ENCODE measurements at regions not wholly inside any gene's neighbourhood (a gene's known extent, or its start where the extent isn't known, plus 50 kb on each side); places are given as distances from the start of the nearest gene placed in this dataset.
A peak's percentile ranks its signal among the peaks of the same experiment; 100 is the strongest.
"Not testable (repeated sequence)": the region's sequence is repeated elsewhere in the genome, so short reads cannot be mapped to it uniquely, and the experiment has no call there.

DNA sequence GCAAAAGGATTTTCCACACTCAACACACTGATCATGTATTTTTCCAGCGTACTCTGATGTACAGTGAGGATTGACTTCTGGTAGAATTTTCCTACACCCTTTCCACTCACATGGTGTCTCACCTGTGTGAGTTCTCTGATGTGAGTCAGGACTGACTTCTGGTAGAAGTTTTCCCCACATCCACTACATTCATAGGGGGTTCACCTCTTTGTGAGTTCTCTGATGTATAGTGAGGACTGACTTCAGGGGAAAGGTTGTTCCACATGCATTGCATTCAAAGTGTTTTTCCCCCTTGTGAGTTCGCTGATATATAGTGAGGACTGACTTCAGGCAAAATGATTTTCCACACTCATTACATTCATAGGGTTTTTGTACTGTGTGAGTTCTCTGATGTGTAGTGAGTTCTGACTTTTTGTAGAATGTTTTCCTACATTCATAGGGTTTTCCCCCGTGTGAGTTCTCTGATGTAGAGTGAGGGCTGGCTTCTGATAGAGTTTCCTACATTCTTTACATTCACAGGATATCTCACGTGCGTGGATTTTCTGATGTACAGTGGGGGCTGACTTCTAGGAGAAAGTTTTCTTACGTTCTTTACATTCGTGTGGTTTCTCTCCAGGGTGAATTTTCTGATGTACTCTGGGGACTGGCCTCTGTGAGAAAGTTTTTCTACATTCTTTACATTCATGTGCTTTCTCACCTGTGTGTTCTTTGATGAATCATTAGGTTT is 146.5 kb downstream of the GLRX3 start:
- Histone ChIP-seq H3K4me3 (no peak overlapping the region), H3K27me3 (replicated peaks; ENCODE audit: insufficient read depth) (no peaks in the 10 kb centered on the region), H3K36me3 (no peaks in the 10 kb centered on the region), H3K4me1 (replicated peaks) (no peaks in the 10 kb centered on the region), H3K9me3 (no peaks in the 10 kb centered on the region), H3K27ac (no peak overlapping the region)
- intact Hi-C loops (cut with DNase I) = no loop called here
- TF ChIP-seq POLR2A (IDR thresholded peaks at IDR 0.05) (no peak), POLR2AphosphoS5 (IDR thresholded peaks at IDR 0.05) (no peak)
- TF ChIP-seq, protein P1, sequence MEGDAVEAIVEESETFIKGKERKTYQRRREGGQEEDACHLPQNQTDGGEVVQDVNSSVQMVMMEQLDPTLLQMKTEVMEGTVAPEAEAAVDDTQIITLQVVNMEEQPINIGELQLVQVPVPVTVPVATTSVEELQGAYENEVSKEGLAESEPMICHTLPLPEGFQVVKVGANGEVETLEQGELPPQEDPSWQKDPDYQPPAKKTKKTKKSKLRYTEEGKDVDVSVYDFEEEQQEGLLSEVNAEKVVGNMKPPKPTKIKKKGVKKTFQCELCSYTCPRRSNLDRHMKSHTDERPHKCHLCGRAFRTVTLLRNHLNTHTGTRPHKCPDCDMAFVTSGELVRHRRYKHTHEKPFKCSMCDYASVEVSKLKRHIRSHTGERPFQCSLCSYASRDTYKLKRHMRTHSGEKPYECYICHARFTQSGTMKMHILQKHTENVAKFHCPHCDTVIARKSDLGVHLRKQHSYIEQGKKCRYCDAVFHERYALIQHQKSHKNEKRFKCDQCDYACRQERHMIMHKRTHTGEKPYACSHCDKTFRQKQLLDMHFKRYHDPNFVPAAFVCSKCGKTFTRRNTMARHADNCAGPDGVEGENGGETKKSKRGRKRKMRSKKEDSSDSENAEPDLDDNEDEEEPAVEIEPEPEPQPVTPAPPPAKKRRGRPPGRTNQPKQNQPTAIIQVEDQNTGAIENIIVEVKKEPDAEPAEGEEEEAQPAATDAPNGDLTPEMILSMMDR (IDR thresholded peaks at IDR 0.05) = no peak
- whole genome bisulfite sequencing = 91% methylated on average over 7 of the region's 7 CpGs
- no peak for DNase-seq (ENCODE audit: low spot score)

DNA sequence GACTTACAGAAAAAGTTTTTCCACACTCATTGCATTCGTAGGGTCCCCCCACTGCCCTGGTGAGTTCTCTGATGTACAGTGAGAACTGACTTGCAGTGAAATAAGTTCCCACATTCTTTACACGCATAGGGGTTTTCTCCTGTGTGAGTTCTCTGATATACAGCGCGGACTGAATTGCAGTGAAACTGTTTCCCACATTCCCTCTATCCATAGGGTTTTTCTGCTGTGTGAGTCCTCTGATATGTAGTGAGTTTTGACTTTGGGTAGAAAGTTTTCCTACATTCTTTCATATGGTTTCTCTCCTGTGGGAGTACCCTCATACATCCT is 147.0 kb downstream of the GLRX3 start:
- no peaks in the 10 kb centered on the region for H3K9me3 ChIP-seq

DNA sequence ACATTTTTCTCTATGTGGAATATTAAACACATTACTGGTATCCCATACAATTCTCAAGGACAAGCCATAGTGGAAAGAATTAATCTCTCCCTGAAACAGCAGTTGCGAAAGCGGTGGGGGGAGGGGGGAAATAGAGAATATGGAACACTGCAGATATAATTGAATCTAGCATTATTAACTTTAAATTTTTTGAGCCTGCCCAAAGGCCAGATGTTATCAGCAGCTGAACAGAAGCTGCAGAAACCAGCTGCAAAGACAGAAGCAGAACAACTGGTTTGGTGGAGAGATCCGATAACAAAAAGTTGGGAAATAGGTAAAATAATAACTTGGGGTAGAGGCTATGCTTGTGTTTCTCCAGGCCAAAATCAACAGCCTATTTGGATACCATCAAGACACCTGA is 159.6 kb downstream of the GLRX3 start:
- H3K36me3 ChIP-seq; H3K9me3 ChIP-seq; H3K27me3 ChIP-seq (replicated peaks; ENCODE audit: insufficient read depth); DNase-seq (ENCODE audit: low spot score); intact Hi-C loops (cut with DNase I); H3K4me1 ChIP-seq (replicated peaks); H3K27ac ChIP-seq; H3K4me3 ChIP-seq: not testable (repeated sequence)
- whole genome bisulfite sequencing = 95% methylated on average over 3 of the region's 3 CpGs

More for the DNA sequence above, 147.0 kb downstream of the GLRX3 start:
- H3K4me3 ChIP-seq = no peak overlapping the region
- DNase-seq (ENCODE audit: low spot score) = no peak
- H3K36me3 ChIP-seq = no peaks in the 10 kb centered on the region
- no peak overlapping the region for H3K27ac ChIP-seq
- intact Hi-C loops (cut with DNase I) = no loop called here
- no peaks in the 10 kb centered on the region for H3K27me3 ChIP-seq (replicated peaks; ENCODE audit: insufficient read depth)
- TF ChIP-seq, protein P1 (IDR thresholded peaks at IDR 0.05) = no peak
- H3K4me1 ChIP-seq (replicated peaks) = no peaks in the 10 kb centered on the region
- 86% methylated on average over 4 of the region's 4 CpGs for WGBS

DNA sequence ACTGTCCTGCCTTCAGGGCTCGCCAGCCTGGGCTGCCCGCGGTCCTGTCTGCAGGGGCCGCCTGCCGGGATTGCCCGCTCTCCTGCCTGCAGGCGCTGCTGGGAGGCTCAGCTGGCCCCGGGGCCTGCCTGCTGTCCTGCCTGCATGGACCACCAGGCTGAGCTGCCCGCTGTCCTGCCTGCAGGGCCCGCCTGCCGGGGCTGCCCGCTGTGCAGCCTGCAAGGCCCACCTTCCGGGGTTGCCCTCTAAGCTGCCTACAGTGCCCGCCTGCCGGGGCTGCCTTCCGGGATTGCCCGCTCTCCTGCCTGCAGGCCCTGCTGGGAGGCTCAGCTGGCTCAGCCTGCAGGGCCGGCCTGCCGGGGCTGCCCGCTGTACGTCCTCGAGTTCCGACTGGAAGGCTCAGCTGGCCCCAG is 164.4 kb downstream of the GLRX3 start:
- no peaks in the 10 kb centered on the region for H3K27me3 ChIP-seq (replicated peaks; ENCODE audit: insufficient read depth)
- peak overlapping the region; percentile 32 to 37 for H3K4me3 ChIP-seq
- H3K9me3 ChIP-seq = no peaks in the 10 kb centered on the region
- DNase-seq (ENCODE audit: low spot score) = no peak
- no peaks in the 10 kb centered on the region for H3K36me3 ChIP-seq
- intact Hi-C loops (cut with DNase I) = no loop called here
- WGBS = 74% methylated on average over 21 of the region's 23 CpGs
- H3K4me1 ChIP-seq (replicated peaks) = no peaks in the 10 kb centered on the region
- TF ChIP-seq, protein P1 (IDR thresholded peaks at IDR 0.05) = no peak
- no peak for TF ChIP-seq POLR2AphosphoS5 (IDR thresholded peaks at IDR 0.05)
- no peak for TF ChIP-seq POLR2A (IDR thresholded peaks at IDR 0.05)
- H3K27ac ChIP-seq = peak overlapping the region; percentile 66 to 69

DNA sequence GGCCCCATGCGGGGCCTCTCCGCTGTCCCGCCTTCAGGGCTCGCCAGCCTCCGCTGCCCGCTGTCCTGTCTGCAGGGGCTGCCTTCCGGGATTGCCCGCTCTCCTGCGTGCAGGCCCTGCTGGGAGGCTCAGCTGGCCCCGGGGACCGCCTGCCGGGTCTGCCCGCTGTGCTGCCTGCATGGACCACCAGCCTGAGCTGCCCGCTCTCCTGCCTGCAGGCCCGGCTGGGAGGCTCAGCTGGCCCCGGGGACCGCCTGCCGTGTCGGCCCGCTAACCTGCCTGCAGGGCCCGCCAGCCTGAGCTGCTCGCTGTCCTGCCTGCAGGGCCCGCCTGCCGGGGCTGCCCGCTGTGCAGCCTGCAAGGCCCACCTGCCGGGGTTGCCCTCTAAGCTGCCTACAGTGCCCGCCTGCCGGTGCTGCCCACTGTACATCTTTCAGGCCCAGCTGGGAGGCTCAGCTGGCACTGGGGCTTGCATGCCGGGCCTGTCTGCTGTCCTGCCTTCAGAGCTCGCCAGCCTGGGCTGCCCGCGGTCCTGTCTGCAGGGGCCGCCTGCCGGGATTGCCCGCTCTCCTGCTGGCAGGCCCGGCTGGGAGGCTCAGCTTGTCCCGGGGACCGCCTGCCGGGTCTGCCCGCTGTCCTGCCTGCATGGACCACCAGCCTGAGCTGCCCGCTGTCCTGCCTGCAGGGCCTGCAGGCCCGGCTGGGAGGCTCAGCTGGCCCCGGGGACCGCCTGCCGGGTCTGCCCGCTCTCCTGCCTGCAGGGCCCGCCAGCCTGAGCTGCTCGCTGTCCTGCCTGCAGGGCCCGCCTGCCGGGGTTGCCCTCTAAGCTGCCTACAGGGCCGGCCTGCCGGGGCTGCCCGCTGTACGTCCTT is 165.1 kb downstream of the GLRX3 start:
- DNase-seq (ENCODE audit: low spot score) = peak; percentile 20
- TF ChIP-seq POLR2AphosphoS5 (IDR thresholded peaks at IDR 0.05) (no peak), POLR2A (IDR thresholded peaks at IDR 0.05) (no peak)
- TF ChIP-seq, protein P1 (IDR thresholded peaks at IDR 0.05) = no peak
- Histone ChIP-seq H3K27me3 (replicated peaks; ENCODE audit: insufficient read depth) (no peaks in the 10 kb centered on the region), H3K27ac (peak overlapping the region; percentile 66 to 69), H3K4me3 (peak overlapping the region; percentile 32 to 37), H3K36me3 (no peaks in the 10 kb centered on the region), H3K9me3 (no peaks in the 10 kb centered on the region), H3K4me1 (replicated peaks) (no peaks in the 10 kb centered on the region)
- intact Hi-C loops (cut with DNase I) = no loop called here
- 63% methylated on average over 48 of the region's 54 CpGs for WGBS
